WTC11 (cell line): ENCODE measurements at regions not wholly inside any gene's neighbourhood (a gene's known extent, or its start where the extent isn't known, plus 50 kb on each side); places are given as distances from the start of the nearest gene placed in this dataset.

Source experiments
- CTCF ChIP-seq: fragments of 200-600 bp; IDR thresholded peaks from 2 replicates; pipeline ENCODE4 v1.8.0; 2022; ENCODE audit warnings: antibody characterized with exemption
- FOXK1 ChIP-seq: sonication (generic); formaldehyde crosslinking; IDR thresholded peaks from 2 replicates; pipeline ENCODE4 v1.8.0; 2022; ENCODE audit warnings: mild to moderate bottlenecking, moderate library complexity, missing genetic modification reagents
- ZNF138 ChIP-seq: sonication (generic); formaldehyde crosslinking; conservative IDR thresholded peaks from 2 replicates; pipeline ENCODE4 v1.8.1; 2022; ENCODE audit warnings: mild to moderate bottlenecking, moderate library complexity, missing genetic modification reagents

GRCh38 chr5:161051920-161052500 is 200.0 kb upstream of the ATP10B start:
- no peak for TF ChIP-seq ZNF138 (CRISPR knock-in tag)
- no peak for TF ChIP-seq FOXK1 (CRISPR knock-in tag)
- no peak for TF ChIP-seq CTCF
